Hematopoietic multipotent progenitor cell treated with erythropoietin and hydrocortisone succinate and interleukin-3 and kit ligand, for 4 days (in vitro differentiated cells): ENCODE measurements at regions not wholly inside any gene's neighbourhood (a gene's known extent, or its start where the extent isn't known, plus 50 kb on each side); places are given as distances from the start of the nearest gene placed in this dataset.

Source experiments
- DNase-seq: peaks from one replicate; pipeline ENCODE4 v3.0.0-alpha.2; 2015

DNA sequence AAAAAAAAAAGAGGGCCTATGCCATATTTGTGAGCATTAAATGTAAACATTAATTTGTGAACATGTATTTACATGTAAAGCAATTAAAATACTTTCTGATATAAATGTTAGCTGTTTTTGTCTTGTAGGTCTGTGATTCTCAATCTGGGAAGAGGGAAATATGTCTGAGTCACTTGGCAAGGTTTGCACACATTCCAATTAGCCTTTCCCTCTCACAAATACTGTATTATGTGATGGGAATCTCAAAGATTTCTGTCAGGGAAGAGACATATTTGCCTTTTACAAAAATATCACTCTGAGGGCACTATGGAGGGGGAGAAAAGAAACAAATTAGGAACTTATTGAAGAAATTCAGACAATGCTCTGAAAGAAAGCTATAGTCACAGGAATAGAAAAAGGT is 483.6 kb downstream of the GBE1 start:
- DNase-seq, result no peak

DNA sequence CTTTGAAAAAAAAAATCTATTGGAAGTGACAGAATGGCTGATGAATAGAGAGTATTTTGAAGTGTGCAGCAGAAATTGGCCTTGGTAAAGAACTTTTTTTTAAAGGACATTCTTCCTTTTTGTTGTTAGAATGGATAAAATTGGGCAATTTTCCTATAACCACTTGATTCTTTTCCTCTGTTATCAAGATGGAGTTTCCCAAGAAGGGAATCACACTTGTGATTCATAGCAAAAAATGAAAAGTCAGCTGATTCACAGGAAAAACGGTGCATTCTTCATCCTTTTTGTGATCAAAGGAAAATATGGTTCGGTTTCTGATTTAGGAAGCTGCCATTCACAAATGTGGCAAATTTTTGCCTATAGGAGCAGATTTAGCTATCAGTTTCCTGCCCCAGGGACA is 486.8 kb downstream of the GBE1 start:
- no peak for DNase-seq

DNA sequence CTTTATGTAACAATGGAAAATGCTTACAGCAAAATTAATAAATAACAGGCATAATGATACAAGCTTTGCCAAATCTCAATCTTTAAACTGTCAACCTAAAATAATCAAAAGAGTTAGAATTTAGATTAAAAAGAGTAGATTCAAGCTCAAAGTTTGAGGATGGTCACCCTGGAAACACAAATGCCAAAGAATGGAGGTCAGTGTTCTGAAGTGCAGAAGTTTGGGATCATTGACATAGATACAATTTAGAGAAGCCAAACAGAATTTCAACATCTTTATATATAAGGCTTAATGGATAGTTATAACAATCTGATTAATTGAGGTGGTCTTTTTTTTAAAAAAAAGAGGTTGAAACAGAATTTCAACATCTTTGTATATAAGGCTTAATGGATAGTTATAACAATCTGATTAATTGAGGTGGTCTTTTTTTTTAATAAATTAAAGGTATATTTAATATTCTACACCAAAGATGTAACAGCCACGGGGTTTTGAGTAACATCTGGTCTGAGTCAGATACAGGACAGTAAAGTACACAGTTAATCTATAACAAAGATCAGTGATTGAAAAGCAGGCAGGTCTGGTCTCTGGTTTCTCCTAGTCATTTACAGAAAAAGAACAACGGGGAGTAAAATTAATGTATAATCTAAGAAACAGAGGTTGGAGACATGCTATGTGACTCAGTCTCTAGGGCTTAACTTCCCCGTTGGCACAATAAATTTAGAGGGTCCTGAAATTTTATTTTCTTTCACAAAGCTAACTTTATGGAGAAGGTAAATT is 490.7 kb downstream of the GBE1 start:
- DNase-seq, result no peak

DNA sequence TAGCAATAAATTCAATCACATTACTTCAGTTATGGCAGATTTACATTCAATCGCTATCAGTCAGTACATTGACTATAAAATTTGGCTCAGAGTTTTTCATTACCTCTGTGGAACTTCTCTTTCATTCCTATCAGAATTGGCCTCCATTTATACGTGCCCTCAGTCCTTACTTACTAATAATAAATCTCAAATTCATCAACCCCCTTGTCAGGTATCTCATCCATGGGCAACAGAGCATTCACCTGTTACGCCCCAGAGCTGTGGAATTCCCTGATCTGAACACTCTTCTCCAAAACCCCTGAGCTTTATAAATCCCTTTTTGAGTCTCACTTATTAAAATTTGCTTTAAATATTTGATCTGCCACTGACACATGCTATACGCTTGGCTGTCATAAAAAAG is 492.9 kb downstream of the GBE1 start:
- DNase-seq, result no peak

DNA sequence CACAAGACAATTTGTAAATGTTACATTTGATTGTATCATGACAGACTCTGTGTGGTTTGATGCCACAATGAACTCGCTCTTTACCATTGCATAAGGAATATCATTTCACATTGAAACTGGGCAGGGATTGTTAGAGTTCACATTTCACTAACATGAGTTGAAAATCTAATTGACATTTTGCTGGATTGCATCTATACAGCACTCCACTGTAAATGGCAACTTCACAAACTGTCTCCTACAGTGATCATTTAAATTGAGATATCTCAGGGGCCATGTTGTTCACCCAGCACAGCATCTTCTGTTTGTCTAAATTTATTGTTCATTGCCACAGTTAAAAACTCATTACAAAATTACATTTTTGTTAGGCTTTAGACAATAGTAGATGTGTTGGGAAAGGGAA is 499.4 kb downstream of the GBE1 start:
- DNase-seq, result no peak

DNA sequence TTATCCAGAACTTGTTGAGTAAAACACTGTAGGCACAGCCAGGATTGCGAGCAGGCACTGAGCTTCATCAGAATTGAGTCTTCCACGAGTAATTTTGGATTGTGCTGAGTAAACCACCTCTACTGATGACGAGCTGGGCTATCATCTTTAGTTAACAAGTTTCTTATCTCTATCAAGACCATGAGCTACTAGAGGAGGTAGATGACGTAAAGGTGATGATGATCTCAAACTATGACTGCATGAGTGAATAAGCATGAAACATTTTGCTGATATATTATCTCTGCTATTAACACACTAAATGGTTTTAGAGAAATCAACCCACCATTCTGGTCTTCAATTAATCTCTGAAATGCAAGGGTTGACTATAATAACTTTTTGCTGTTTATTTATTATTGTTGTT is 506.0 kb downstream of the GBE1 start:
- DNase-seq, result no peak

DNA sequence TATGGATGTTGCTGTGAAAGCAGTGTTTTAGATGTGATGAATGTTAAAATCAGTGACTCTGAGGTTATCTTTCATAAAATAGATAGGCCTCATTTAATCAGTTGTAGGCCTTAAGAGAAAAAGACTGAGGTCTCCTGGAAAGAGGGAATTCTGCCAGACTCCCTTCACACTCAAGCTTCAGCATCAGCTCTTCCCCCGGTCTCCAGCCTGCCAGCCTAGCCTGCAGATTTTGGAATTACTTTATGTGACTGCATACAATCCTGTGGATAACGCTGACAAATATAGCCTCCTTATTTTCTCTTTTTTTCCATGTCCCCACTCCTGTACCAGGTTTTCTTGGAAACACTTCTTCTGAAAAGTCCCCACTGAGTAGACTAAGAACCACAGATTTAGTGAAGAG is 510.3 kb downstream of the GBE1 start:
- DNase-seq, result no peak

DNA sequence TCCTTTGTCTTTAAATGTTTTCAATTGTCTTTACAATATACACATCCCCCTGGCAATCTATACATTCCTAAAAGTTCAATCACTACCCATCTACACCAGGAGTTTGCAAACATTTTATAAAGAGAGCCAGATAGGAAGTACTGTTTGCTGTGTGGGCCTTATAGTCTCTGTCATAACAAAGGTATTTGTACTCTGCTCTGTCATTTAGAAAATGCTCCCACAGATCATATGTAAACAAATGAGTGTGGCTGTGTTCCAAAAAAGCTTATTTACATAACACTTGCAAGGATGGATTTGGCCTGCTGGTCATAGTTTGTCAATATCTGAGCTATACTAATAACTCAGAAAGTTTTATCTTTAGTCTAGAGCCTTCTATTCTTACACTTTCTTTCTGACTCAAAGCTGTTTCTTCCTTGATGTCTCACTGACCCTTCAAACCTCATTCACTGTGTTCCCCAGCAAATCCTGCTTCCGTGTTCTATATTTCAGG is 511.9 kb downstream of the GBE1 start:
- DNase-seq, result no peak

DNA sequence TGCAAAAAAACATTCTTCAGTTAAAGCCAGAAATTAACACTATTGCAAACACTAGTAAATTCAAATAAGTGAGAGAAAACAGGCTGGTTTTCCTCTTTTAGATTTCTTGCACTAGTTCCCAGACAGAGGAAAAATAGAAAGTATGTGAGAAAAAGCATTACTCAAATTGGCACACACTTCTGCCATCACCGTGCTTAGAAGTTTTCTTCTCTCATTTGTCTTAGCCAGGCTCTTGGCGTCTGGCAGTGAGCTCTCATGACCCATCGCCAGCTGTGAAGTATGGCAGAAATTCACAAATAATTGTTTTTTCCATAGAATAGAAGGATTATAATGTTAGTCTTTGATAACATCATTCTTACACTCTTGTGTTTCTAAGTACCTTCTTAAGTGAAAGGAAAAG is 515.9 kb downstream of the GBE1 start:
- no peak for DNase-seq

DNA sequence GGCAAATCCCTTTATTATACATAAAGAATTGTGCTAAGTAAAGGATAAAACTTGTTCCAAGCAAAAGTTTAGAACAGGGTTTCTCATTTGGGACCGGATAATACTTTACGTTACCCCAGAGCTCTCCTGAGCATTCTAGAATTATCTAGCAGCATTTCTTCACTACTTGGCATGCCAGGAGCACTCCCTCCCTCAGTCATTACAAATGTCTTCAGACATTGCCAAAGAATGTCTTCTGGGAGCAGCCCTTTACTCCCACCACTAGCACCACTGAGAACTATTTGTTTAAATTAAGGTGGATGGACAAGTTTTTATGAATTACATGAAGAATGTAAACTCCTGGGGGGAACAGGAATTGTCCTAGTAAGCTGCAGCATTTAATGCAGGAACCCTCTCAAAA is 516.4 kb downstream of the GBE1 start:
- no peak for DNase-seq

DNA sequence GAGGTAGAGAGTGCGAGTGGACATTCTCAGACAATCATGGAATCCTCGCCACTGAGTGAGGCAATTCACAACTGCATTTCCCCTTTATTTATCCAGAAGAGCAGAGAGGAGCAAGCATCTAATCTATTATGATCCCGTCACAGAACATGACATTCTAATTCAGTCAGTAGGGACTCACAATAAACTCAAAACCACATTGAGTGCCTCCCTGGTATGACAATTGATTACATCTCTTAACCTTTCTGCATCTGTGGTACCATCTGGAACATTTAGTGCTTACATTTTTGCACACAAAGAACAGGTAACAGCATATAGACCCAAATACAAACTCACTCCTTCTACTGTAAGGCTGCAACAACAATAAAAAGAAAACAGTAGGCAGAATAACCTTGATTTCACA is 517.2 kb downstream of the GBE1 start:
- DNase-seq, result no peak

DNA sequence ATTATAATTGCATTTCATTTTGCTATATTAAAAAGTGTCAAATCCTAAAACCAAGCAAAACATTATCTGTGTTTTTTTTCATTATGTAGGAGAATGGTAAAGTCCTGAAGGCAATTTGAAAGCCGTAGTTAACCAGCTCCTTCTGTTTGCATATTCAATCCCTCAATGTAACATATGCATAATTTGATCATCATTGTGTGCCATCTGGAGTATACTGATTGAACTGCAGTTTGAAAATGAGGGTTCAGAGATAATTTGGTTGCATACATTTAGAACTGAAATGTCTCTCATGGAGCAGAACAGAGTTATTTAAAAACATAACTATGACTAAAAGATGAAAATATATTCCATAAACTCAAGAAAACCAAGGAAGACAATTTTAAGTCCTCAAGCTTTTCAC is 518.6 kb downstream of the GBE1 start:
- peak; percentile 53 for DNase-seq

DNA sequence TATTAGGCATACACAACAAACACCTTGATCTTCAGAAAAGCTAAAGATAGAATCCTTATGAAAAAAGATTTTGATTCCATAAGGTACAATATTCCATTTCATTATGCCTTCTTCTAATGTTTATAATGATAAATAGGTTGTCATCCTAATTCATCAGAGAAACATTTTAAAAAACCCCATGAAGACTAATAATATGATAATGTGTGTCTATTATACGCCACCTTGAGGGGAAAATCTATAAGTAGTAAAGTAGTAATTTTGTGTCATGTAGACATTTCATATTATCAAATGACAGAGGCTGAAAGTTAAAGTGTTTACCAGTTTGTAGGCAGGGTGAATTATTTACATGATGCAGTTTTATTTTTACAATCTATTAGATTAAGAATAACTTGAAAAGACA is 524.3 kb downstream of the GBE1 start:
- DNase-seq, result peak; percentile 4

DNA sequence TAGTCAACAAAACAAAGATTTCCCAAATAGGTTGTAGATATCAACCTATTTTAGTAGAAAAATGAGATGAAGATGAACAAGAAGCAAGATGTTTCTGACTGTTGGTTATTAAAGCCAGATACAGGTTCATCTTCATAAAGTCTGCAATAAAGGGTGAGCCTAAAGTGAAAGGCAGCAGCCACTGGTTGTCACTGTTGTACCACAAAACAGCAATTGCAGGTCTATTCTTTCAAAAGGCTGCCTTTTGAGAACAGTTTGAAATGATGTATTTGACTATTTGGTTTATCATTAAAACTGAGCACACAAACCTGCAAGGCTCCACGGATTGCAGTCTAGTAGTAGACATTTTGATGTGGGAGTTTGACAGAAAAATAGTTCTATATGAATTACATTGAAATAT is 543.4 kb downstream of the GBE1 start:
- peak; percentile 22 for DNase-seq

DNA sequence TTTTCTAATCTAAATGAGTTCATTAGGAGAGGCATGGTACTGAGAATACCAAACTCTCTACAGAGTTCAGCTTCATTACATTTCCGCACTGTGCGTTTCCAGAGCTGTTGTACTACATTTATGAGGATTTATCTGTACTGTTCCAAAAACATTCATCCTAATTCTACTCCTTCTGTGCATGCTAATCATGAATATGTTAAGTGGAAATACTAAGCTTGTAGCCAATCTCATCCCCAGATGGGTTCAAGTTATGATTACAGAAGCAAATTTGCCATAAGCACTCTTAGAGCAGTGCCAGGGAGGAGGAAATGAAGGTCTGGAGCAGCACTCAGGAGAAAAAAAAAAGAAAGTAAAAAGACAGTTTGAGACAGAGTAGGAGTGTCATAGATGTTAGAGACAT is 544.3 kb downstream of the GBE1 start:
- DNase-seq, result no peak

DNA sequence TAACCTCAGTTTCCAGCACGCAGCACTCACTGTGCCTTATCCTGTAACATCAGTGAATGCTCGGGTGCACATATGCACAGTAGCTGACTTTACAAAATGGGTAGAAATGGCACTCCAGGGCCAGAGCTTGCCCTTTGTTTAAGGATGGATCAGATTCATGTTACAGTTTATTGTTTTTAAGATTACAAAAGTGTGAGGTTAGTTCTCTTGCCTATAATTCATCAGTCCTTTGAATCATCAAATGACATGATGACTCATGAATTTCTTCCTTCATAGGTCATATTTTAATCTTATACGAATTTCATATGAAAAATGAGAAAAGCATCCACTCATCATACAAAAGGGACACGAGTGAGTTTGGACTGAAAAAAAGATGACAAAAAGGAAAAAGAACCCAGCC is 545.3 kb downstream of the GBE1 start:
- DNase-seq, result no peak

DNA sequence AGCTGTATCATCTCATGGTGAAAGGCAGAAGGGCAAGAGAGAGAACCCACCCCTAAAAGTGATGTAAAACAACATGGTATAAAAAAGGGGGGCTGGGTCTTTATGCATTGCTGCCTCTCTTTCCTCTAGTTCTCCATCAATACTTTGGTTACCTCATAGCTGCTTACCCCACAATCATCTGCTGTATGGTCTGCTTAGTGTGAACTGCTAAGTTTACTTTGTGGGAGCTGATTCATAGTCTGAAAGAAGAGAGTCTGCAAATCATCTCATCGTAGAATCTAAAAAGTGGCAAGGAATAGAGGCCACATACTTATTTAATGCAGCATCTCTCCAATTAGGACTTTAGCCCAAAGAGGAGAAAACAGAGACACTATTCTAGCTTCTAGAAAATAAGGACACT is 546.8 kb downstream of the GBE1 start:
- DNase-seq, result no peak

DNA sequence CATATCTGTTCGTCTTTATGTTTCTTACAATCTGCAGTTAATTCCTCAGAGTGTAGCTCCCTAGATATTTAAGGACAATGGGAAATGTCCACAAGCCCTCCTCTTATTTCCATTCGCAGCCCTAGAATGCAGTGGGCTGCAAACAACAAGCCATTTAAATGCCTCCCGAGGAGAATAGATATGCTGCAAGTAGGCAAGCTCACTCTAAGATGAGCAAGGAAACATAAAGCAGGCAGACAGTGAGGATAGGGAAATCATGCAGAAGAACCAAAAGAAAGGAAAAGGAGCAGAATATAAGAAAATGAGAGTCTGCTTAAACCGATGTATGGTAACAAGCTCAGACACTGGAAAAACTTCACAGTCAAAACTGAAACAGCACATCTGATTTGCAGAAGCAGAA is 561.9 kb downstream of the GBE1 start:
- DNase-seq, result no peak

DNA sequence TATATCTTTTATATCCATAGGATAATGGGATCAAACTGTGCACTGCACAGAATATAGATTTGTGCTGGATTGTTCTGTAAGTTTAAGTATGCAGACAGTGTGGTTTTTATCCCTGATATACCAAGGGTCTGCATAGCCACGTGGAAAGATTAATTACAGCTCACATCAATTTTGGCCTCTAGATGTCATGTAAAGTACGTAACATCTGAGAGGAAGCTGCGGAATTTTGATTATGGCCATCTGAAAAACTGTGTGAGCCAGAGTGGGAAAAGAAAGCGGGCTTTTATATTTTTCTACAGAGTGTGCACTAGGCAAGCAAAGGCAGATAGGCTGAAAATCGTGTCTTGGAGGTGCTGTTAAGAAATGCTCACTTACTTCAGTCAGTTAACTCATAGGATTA is 562.7 kb downstream of the GBE1 start:
- no peak for DNase-seq

DNA sequence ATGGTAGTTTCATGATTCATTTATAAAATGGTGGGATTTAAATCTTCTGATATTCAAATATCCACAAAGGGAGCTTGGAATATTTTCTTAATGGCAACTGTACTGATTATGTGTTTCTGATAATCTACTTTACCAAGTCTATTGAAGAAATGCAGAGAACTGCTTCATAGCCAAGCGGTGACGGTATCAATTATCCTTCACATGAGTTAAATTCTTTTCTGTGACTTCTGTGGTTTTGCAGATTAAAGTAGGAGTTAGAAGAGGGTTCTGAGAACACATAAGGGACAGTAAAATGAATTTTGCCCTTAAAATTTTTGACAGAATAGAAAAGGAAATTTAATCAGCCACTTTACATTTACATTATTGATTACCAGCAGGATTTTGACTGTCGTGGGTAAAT is 563.2 kb downstream of the GBE1 start:
- DNase-seq, result no peak

DNA sequence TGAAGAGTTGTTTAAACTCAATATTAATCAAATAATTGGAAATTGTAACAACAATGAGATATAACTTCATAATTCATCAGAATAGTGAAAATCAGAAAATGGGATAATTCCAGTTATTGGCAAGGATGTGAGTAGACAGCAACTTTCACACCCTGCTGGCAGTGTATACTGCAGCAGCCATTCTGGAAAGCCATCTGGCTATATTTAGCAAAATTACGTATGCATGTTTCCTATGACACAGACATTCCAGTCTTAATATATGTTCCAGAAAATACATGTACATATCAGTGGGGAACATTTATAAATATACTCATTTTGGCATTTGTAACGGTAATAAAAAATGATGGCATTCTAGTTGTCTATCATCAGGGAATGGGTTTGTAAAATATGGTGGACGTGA is 564.1 kb downstream of the GBE1 start:
- DNase-seq, result no peak

DNA sequence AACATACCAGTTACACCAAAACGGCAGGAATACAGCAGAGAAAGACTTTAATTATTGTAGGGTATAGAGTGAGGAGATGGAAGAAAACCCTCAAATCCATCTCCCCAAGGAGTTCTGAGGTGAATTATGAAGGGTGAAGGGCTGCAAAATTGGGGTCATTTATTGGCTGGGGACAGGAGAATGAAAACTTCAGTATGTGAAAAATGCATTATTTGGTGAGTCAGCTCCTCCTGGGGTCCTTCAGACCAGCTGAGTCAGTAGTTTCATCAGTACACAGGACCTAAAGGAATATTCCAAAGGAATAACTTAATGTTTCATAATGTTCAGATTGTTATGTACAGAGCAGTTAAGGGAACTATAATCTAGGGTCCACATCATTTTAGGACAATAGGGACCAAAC is 566.0 kb downstream of the GBE1 start:
- DNase-seq, result no peak

DNA sequence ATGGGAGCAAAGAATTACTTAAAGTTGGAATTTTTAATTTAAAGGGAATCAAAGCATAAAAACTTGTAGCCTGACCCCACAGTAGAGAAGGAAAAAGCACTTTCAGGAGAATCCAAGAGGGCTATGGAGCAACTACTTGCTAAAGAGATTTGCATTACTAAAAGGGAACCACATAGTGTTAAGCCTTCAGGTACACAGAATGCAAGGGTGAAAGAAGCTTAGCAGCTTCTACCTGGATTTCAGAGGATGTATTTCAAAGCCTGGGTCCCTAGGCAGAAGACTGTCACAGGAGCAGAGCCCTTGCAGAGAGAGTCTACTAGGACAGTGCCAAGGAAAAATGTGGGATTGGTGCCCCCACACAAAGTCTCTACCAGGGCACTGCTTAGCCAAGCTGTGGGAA is 575.0 kb downstream of the GBE1 start:
- DNase-seq, result no peak

DNA sequence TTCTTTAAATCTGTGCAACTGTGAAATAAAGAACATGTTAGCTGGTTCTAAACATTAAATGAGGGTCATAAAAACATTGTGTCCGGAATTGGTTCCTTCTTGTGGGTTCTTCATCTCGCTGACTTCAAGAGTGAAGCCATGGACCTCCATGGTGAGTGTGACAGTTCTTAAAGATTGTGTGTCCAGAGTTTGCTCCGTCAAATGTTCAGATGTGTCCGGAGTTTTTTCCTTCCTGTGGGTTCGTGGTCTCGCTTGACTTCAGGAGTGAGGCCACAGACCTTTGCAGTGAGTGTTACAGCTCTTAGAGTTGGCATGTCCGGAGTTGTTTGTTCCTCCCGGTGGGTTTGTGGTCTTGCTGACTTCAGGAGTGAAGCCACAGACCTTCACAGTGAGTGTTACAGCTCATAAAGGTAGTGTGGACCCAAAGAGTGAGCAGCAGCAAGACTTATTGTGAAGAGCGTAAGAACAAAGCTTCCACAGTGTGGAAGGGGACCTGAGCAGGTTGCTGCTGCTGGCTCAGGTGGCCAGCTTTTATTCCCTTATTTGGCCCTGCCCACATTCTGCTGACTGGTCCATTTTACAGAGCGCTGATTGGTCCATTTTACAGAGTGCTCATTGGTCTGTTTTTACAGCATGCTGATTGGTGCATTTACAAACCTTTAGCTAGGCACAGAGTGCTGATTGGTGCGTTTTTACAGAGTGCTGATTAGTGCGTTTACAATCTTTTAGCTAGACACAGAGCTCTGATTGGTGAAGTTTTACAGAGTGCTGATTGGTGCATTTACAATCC is 579.2 kb downstream of the GBE1 start:
- peak; percentile 19 for DNase-seq

DNA sequence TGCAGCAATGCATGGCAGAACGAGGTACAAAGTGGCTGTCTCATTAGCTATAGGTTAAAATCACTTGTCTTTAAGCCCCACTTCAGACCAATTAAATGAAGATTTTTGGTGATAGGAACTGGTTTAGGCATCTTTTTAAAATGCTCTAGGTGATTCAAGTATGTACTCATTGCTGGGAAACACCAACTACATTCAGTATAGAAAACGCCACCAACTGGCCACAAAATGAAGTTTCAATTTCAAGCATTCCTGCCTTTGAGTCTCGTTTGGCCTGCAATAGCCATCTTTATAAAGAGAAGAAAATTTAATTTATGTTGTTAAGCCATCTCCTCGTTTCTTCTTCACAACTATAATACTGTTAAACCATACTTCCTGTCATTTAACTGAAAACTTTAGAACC is 587.9 kb downstream of the GBE1 start:
- peak; percentile 13 for DNase-seq
